GM20000 (cell line): ENCODE measurements at regions not wholly inside any gene's neighbourhood (a gene's known extent, or its start where the extent isn't known, plus 50 kb on each side); places are given as distances from the start of the nearest gene placed in this dataset.

Experiments
- DNase-seq: peaks from one replicate; pipeline ENCODE4 v3.0.0; 2012; ENCODE audit warnings: low spot score
- CTCF ChIP-seq: IDR thresholded peaks from 2 replicates; pipeline ENCODE4 v1.5.1; 2012; ENCODE audit warnings: mild to moderate bottlenecking, control low read depth; ENCODE audit errors: extremely low read depth, missing control alignments

DNA sequence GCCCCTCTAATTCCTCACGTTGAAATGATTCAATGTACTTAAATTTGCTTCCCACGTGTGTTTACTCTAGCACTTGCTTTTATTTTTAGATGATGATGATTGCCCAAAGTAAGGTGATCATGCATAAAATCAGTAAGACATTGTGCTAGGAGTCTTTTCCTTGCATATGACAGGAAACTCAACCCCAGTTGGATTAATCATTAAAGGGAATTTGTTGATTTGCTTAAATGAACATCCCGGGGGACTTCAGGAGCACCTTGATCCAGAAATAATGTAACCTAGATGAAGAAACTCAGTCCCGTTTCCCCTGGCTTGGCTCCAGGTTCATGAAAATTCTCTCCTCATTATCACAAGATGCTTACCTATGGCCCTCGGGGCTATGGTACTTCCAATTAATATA, 106.1 kb upstream of the STC2 start:
- TF ChIP-seq CTCF = no peak
- DNase-seq = no peak

GRCh38 chr5:173430394-173430793, 102.2 kb upstream of the STC2 start:
- no peak for TF ChIP-seq CTCF
- DNase-seq = no peak

DNA sequence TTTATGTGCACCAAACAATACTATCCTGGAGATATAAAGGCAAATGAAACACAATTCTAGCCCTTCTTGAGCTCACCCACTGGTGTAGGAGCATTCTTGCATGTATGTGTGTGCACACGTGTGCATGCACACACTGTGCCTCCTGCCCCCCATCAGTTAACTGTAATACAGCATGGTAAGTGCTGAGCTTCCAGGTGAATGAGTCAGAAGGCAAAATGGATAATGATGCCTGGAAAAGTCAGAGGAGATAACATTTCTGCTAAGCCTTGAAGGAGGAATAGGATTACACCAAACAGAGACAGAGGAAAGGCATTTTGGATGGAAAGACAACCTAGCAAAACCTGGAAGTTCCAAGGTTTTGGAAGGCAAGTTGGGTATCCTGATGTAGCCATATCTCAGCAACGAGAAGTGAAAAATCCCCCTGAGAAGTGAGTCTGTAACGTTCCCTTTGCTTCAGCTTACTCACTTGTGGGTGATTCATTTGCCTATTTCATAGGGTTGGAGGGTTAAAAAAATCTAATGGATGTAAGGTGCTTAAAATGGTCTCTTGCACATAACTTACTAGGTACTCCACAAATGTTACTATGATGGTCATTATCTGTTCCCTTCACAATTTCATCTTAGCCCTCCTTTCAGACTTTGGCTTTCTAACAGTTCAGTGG, 101.4 kb upstream of the STC2 start:
- no peak for TF ChIP-seq CTCF
- DNase-seq = no peak

GRCh38 chr5:173423452-173424117, 95.4 kb upstream of the STC2 start:
- TF ChIP-seq CTCF = no peak
- DNase-seq = no peak

- no peak for DNase-seq
These were observed 91.9 kb upstream of the STC2 start for GRCh38 chr5:173420108-173420507.

GRCh38 chr5:173413471-173413982, 85.3 kb upstream of the STC2 start:
- DNase-seq = no peak
- no peak for TF ChIP-seq CTCF

More at GRCh38 chr5:173420108-173420507, 91.9 kb upstream of the STC2 start:
- TF ChIP-seq CTCF = no peak

- DNase-seq = no peak
These were observed 84.4 kb upstream of the STC2 start for GRCh38 chr5:173412566-173412965.

More at GRCh38 chr5:173412566-173412965, 84.4 kb upstream of the STC2 start:
- TF ChIP-seq CTCF = no peak
